Smooth muscle cell (in vitro differentiated cells): ENCODE measurements at regions not wholly inside any gene's neighbourhood (a gene's known extent, or its start where the extent isn't known, plus 50 kb on each side); places are given as distances from the start of the nearest gene placed in this dataset.

Source experiments
- DNase-seq: peaks from one replicate; lab custom pipeline; 2025; ENCODE audit not compliant: unreplicated experiment; lab: John Stamatoyannopoulos, UW
- H2AFZ ChIP-seq: fragments of 200-600 bp; sonication (generic); 2 replicates; pipeline ENCODE4 v1.6.0; 2016; ENCODE audit warnings: antibody characterized with exemption, low read depth, mild to moderate bottlenecking
- H3F3A ChIP-seq: fragments of 200-600 bp; sonication (generic); 2 replicates; pipeline ENCODE4 v1.6.0; 2017; ENCODE audit warnings: antibody characterized with exemption, low read depth
- H3K27ac ChIP-seq: fragments of 200-600 bp; sonication (generic); 2 replicates; pipeline ENCODE4 v1.5.1; 2016; ENCODE audit warnings: low read depth, mild to moderate bottlenecking
- H3K27me3 ChIP-seq: fragments of 200-600 bp; sonication (generic); 2 replicates; pipeline ENCODE4 v1.6.1; 2016; ENCODE audit warnings: low read depth, mild to moderate bottlenecking
- H3K36me3 ChIP-seq: fragments of 200-600 bp; sonication (generic); 2 replicates; pipeline ENCODE4 v1.5.1; 2016; ENCODE audit warnings: low read depth
- H3K4me1 ChIP-seq: fragments of 200-600 bp; sonication (generic); 2 replicates; pipeline ENCODE4 v1.5.1; 2016; ENCODE audit warnings: low read depth
- H3K4me2 ChIP-seq: fragments of 200-600 bp; sonication (generic); 2 replicates; pipeline ENCODE4 v1.6.0; 2016; ENCODE audit warnings: mild to moderate bottlenecking
- H3K4me3 ChIP-seq: fragments of 200-600 bp; sonication (generic); 2 replicates; pipeline ENCODE4 v1.5.1; 2016; ENCODE audit warnings: mild to moderate bottlenecking
- H3K79me2 ChIP-seq: fragments of 200-600 bp; sonication (generic); 2 replicates; pipeline ENCODE4 v1.6.0; 2016; ENCODE audit warnings: low read depth, mild to moderate bottlenecking
- H3K9ac ChIP-seq: fragments of 200-600 bp; sonication (generic); 2 replicates; pipeline ENCODE4 v1.6.0; 2016; ENCODE audit warnings: low read depth
- H3K9me3 ChIP-seq: fragments of 200-600 bp; sonication (generic); replicated peaks from 2 replicates; pipeline ENCODE4 v1.5.1; 2016; ENCODE audit warnings: low read depth
- H4K20me1 ChIP-seq: fragments of 200-600 bp; sonication (generic); 2 replicates; pipeline ENCODE4 v1.6.0; 2016; ENCODE audit warnings: low read depth
- WGBS: methylation state at CpG from one replicate; pipeline ENCODE4 v1.1.7; 2016; ENCODE audit warnings: low lambda C conversion rate; 5-methylcytosine and 5-hydroxymethylcytosine counted together
- TF ChIP-seq, protein P1 (sequence below): fragments of 200-600 bp; sonication (generic); IDR thresholded peaks from 2 replicates; pipeline ENCODE4 v1.5.1; 2017; ENCODE audit warnings: borderline replicate concordance, mild to moderate bottlenecking, antibody characterized with exemption; ENCODE audit not compliant: insufficient read depth, poor library complexity, severe bottlenecking

DNA sequence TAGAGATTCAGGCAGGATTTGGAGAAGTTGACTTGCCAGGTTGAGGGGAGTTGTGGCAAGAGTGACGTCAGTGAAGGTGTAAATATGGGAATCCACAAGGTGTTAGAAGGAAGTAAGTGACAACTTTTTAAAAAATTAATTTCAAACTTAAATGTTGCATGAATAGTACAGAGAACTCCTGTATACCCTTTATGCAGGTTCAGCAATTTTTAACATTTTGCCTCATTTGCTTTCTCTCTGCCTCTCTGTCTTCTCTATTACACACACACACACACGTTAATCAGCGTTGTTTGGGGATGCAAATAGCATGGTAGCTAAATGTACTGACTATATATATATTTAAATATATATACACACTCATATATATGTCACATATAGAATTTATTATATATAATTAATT, 273.7 kb downstream of the SMARCA1 start:
- Histone ChIP-seq H3K4me1 (no peaks in the 10 kb centered on the region), H3F3A (no peaks in the 10 kb centered on the region), H3K4me3 (no peak overlapping the region), H3K4me2 (no peak overlapping the region), H3K79me2 (no peaks in the 10 kb centered on the region), H3K27me3 (no peaks in the 10 kb centered on the region), H3K9me3 (peaks cover 5% of the 10 kb centered on the region), H3K9ac (no peak overlapping the region), H3K36me3 (no peaks in the 10 kb centered on the region), H2AFZ (no peak overlapping the region), H3K27ac (no peak overlapping the region), H4K20me1 (no peaks in the 10 kb centered on the region)
- DNase-seq, result no peak
- 72% methylated on average over 3 of the region's 3 CpGs for WGBS
- TF ChIP-seq, protein P1, sequence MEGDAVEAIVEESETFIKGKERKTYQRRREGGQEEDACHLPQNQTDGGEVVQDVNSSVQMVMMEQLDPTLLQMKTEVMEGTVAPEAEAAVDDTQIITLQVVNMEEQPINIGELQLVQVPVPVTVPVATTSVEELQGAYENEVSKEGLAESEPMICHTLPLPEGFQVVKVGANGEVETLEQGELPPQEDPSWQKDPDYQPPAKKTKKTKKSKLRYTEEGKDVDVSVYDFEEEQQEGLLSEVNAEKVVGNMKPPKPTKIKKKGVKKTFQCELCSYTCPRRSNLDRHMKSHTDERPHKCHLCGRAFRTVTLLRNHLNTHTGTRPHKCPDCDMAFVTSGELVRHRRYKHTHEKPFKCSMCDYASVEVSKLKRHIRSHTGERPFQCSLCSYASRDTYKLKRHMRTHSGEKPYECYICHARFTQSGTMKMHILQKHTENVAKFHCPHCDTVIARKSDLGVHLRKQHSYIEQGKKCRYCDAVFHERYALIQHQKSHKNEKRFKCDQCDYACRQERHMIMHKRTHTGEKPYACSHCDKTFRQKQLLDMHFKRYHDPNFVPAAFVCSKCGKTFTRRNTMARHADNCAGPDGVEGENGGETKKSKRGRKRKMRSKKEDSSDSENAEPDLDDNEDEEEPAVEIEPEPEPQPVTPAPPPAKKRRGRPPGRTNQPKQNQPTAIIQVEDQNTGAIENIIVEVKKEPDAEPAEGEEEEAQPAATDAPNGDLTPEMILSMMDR, result no peak

DNA sequence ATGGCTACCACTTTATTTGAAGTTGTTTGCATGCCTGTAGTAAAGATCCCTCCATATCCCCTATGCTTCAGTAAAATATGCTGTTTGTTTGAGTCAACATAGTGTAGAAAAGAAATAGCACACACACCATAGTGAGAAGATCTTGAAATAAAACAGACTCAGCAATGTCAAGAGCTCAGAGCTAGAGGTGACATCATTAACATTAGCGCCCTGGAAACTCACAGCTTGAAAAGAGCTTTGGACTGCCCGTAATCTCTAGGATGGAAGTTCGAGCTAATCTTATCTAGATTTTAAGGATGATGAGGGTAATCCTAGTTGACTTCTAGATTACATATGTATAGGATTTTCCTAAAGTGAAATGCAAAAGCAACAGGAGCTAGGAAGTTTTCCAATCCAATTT, 275.6 kb downstream of the SMARCA1 start:
- WGBS, result 47% methylated on average over 3 of the region's 3 CpGs
- H3K79me2 ChIP-seq, result no peaks in the 10 kb centered on the region

DNA sequence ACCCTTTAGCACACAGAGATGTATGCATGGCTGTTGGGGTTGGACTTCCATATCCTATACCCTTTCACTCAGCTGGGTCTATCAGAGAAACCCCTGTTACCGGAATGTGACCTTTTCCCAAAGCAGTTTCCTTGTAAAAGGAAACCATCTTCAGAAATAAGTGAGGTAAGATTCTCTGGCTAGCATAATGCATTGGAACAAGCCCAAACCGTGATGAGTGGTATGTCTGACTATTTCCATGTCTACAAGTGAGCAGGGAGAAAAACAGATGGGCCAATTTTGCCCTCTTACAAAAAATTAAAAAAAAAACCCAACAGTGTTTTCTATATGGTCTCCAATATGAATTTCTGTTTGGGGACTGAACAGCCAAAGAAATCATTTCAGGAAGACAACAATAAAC, 283.9 kb downstream of the SMARCA1 start:
- Histone ChIP-seq H4K20me1 (no peaks in the 10 kb centered on the region), H2AFZ (no peak overlapping the region), H3K4me3 (no peak overlapping the region), H3K4me1 (no peaks in the 10 kb centered on the region), H3K9ac (no peak overlapping the region), H3K27me3 (no peaks in the 10 kb centered on the region), H3K79me2 (no peaks in the 10 kb centered on the region), H3K27ac (no peak overlapping the region), H3K4me2 (no peak overlapping the region), H3K9me3 (no peaks in the 10 kb centered on the region), H3F3A (no peaks in the 10 kb centered on the region), H3K36me3 (no peaks in the 10 kb centered on the region)
- TF ChIP-seq, protein P1, result no peak
- DNase-seq, result no peak
- WGBS, result 64% methylated on average over 2 of the region's 2 CpGs

More for the DNA sequence above, 275.6 kb downstream of the SMARCA1 start:
- TF ChIP-seq, protein P1, result no peak
- H3F3A ChIP-seq, result no peaks in the 10 kb centered on the region
- no peaks in the 10 kb centered on the region for H3K27me3 ChIP-seq
- no peak overlapping the region for H3K27ac ChIP-seq
- no peaks in the 10 kb centered on the region for H4K20me1 ChIP-seq
- no peak for DNase-seq
- no peak overlapping the region for H3K9ac ChIP-seq
- no peak overlapping the region for H3K4me3 ChIP-seq
- no peak overlapping the region for H3K4me2 ChIP-seq
- peaks cover 5% of the 10 kb centered on the region for H3K9me3 ChIP-seq
- H2AFZ ChIP-seq, result no peak overlapping the region
- H3K4me1 ChIP-seq, result no peaks in the 10 kb centered on the region
- H3K36me3 ChIP-seq, result no peaks in the 10 kb centered on the region

DNA sequence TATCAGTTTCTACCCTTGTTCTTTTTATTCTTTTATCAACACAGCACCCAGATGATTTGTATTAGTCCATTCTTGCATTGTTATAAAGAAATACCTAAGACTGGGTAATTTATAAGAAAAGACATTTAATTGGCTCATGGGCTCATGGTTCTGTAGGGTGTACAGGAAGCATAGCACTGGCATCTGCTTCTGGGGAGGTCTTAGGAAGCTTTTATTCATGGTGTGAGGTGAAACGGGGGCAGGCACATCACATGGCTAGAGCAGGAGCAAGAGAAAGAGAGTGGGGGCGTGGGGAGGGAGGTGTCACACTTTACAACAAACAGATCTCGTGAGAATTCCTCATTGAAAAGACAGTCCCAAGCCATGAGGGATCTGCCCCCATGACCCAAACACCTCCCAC, 285.3 kb downstream of the SMARCA1 start:
- H3K27ac ChIP-seq, result no peak overlapping the region
- H3F3A ChIP-seq, result no peaks in the 10 kb centered on the region
- no peaks in the 10 kb centered on the region for H3K36me3 ChIP-seq
- H2AFZ ChIP-seq, result no peak overlapping the region
- H3K79me2 ChIP-seq, result no peaks in the 10 kb centered on the region
- H3K4me1 ChIP-seq, result no peaks in the 10 kb centered on the region
- no peaks in the 10 kb centered on the region for H3K27me3 ChIP-seq
- H3K9me3 ChIP-seq, result no peaks in the 10 kb centered on the region
- no peak overlapping the region for H3K4me3 ChIP-seq
- WGBS, result 78% methylated on average over 3 of the region's 3 CpGs
- DNase-seq, result no peak
- TF ChIP-seq, protein P1, result no peak
- H3K9ac ChIP-seq, result no peak overlapping the region
- no peaks in the 10 kb centered on the region for H4K20me1 ChIP-seq
- H3K4me2 ChIP-seq, result no peak overlapping the region
